ENCODE measurements at regions not wholly inside any gene's neighbourhood (a gene's known extent, or its start where the extent isn't known, plus 50 kb on each side); places are given as distances from the start of the nearest gene placed in this dataset.
"Not testable (repeated sequence)": the region's sequence is repeated elsewhere in the genome, so short reads cannot be mapped to it uniquely, and the experiment has no call there.

- Histone ChIP-seq H3K27ac (ENCODE audit: low read depth in 2 of 2, low read length in 1 of 2) (no peak overlapping the region), H3K4me3 (ENCODE audit: low read depth in 1 of 2, low read length in 2 of 2) (no peak overlapping the region), H3K27me3 (ENCODE audit: control insufficient read depth in 1 of 2, insufficient read depth in 2 of 2, low read length in 2 of 2) (no peaks in the 10 kb centered on the region), H3K36me3 (ENCODE audit: control insufficient read depth in 2 of 2, insufficient read depth in 2 of 2, low read length in 1 of 2) (no peaks in the 10 kb centered on the region), H3K4me1 (ENCODE audit: control insufficient read depth in 2 of 2, insufficient read depth in 2 of 2, low read length in 1 of 2) (no peaks in the 10 kb centered on the region), H3K9me3 (ENCODE audit: control insufficient read depth in 2 of 2, insufficient read depth in 1 of 2, low read depth in 1 of 2, low read length in 1 of 2) (no peaks in the 10 kb centered on the region)
- WGBS, 2 donors, result 81 to 82% methylated on average over 3 of the region's 3 CpGs
Observed at GRCh38 chr5:125974679-125975078, 448.5 kb upstream of the GRAMD2B start.

GRCh38 chr5:125976421-125977000, 446.7 kb upstream of the GRAMD2B start:
- WGBS, 2 donors, result 78 to 79% methylated on average over 2 of the region's 2 CpGs
- no peaks in the 10 kb centered on the region for H3K36me3 ChIP-seq (ENCODE audit: control insufficient read depth in 2 of 2, insufficient read depth in 2 of 2, low read length in 1 of 2)
- no peaks in the 10 kb centered on the region for H3K27me3 ChIP-seq (ENCODE audit: control insufficient read depth in 1 of 2, insufficient read depth in 2 of 2, low read length in 2 of 2)
- no peak overlapping the region for H3K4me3 ChIP-seq (ENCODE audit: low read depth in 1 of 2, low read length in 2 of 2)
- H3K4me1 ChIP-seq (ENCODE audit: control insufficient read depth in 2 of 2, insufficient read depth in 2 of 2, low read length in 1 of 2), result no peaks in the 10 kb centered on the region
- no peak overlapping the region for H3K27ac ChIP-seq (ENCODE audit: low read depth in 2 of 2, low read length in 1 of 2)
- H3K9me3 ChIP-seq (ENCODE audit: control insufficient read depth in 2 of 2, insufficient read depth in 1 of 2, low read depth in 1 of 2, low read length in 1 of 2), result no peaks in the 10 kb centered on the region

GRCh38 chr5:125978015-125978414, 445.2 kb upstream of the GRAMD2B start:
- no peaks in the 10 kb centered on the region for H3K4me1 ChIP-seq (ENCODE audit: control insufficient read depth in 2 of 2, insufficient read depth in 2 of 2, low read length in 1 of 2)
- H3K9me3 ChIP-seq (ENCODE audit: control insufficient read depth in 2 of 2, insufficient read depth in 1 of 2, low read depth in 1 of 2, low read length in 1 of 2), result no peaks in the 10 kb centered on the region
- H3K4me3 ChIP-seq (ENCODE audit: low read depth in 1 of 2, low read length in 2 of 2), result no peak overlapping the region
- no peaks in the 10 kb centered on the region for H3K36me3 ChIP-seq (ENCODE audit: control insufficient read depth in 2 of 2, insufficient read depth in 2 of 2, low read length in 1 of 2)
- 49 to 60% methylated on average over 3 of the region's 3 CpGs for WGBS, 2 donors
- no peak overlapping the region for H3K27ac ChIP-seq (ENCODE audit: low read depth in 2 of 2, low read length in 1 of 2)
- no peaks in the 10 kb centered on the region for H3K27me3 ChIP-seq (ENCODE audit: control insufficient read depth in 1 of 2, insufficient read depth in 2 of 2, low read length in 2 of 2)

GRCh38 chr5:125979636-125980035, 443.6 kb upstream of the GRAMD2B start:
- Histone ChIP-seq H3K27me3 (ENCODE audit: control insufficient read depth in 1 of 2, insufficient read depth in 2 of 2, low read length in 2 of 2) (no peaks in the 10 kb centered on the region), H3K36me3 (ENCODE audit: control insufficient read depth in 2 of 2, insufficient read depth in 2 of 2, low read length in 1 of 2) (no peaks in the 10 kb centered on the region), H3K4me3 (ENCODE audit: low read depth in 1 of 2, low read length in 2 of 2) (no peak overlapping the region), H3K27ac (ENCODE audit: low read depth in 2 of 2, low read length in 1 of 2) (no peak overlapping the region), H3K4me1 (ENCODE audit: control insufficient read depth in 2 of 2, insufficient read depth in 2 of 2, low read length in 1 of 2) (no peaks in the 10 kb centered on the region), H3K9me3 (ENCODE audit: control insufficient read depth in 2 of 2, insufficient read depth in 1 of 2, low read depth in 1 of 2, low read length in 1 of 2) (no peaks in the 10 kb centered on the region)
- 76% methylated on average over 4 of the region's 4 CpGs for WGBS, 2 donors

- no peaks in the 10 kb centered on the region for H3K4me1 ChIP-seq (ENCODE audit: control insufficient read depth in 2 of 2, insufficient read depth in 2 of 2, low read length in 1 of 2)
- H3K4me3 ChIP-seq (ENCODE audit: low read depth in 1 of 2, low read length in 2 of 2), result no peak overlapping the region
- no peak overlapping the region for H3K27ac ChIP-seq (ENCODE audit: low read depth in 2 of 2, low read length in 1 of 2)
- H3K36me3 ChIP-seq (ENCODE audit: control insufficient read depth in 2 of 2, insufficient read depth in 2 of 2, low read length in 1 of 2), result no peaks in the 10 kb centered on the region
- H3K27me3 ChIP-seq (ENCODE audit: control insufficient read depth in 1 of 2, insufficient read depth in 2 of 2, low read length in 2 of 2), result no peaks in the 10 kb centered on the region
- H3K9me3 ChIP-seq (ENCODE audit: control insufficient read depth in 2 of 2, insufficient read depth in 1 of 2, low read depth in 1 of 2, low read length in 1 of 2), result no peaks in the 10 kb centered on the region
Observed at GRCh38 chr5:125981016-125981415, 442.2 kb upstream of the GRAMD2B start.

GRCh38 chr5:125987677-125988255, 435.4 kb upstream of the GRAMD2B start:
- H3K27ac ChIP-seq (ENCODE audit: low read depth in 2 of 2, low read length in 1 of 2), result no peak overlapping the region
- no peaks in the 10 kb centered on the region for H3K9me3 ChIP-seq (ENCODE audit: control insufficient read depth in 2 of 2, insufficient read depth in 1 of 2, low read depth in 1 of 2, low read length in 1 of 2)
- H3K36me3 ChIP-seq (ENCODE audit: control insufficient read depth in 2 of 2, insufficient read depth in 2 of 2, low read length in 1 of 2), result no peaks in the 10 kb centered on the region
- H3K4me1 ChIP-seq (ENCODE audit: control insufficient read depth in 2 of 2, insufficient read depth in 2 of 2, low read length in 1 of 2), result no peaks in the 10 kb centered on the region
- H3K4me3 ChIP-seq (ENCODE audit: low read depth in 1 of 2, low read length in 2 of 2), result no peak overlapping the region
- no peaks in the 10 kb centered on the region for H3K27me3 ChIP-seq (ENCODE audit: control insufficient read depth in 1 of 2, insufficient read depth in 2 of 2, low read length in 2 of 2)
- 91% methylated on average over 2 of the region's 2 CpGs for WGBS, 2 donors

- 52 to 63% methylated on average over 4 of the region's 4 CpGs for WGBS, 2 donors
- Histone ChIP-seq H3K9me3 (ENCODE audit: control insufficient read depth in 2 of 2, insufficient read depth in 1 of 2, low read depth in 1 of 2, low read length in 1 of 2) (no peaks in the 10 kb centered on the region), H3K27me3 (ENCODE audit: control insufficient read depth in 1 of 2, insufficient read depth in 2 of 2, low read length in 2 of 2) (no peaks in the 10 kb centered on the region), H3K27ac (ENCODE audit: low read depth in 2 of 2, low read length in 1 of 2) (no peak overlapping the region), H3K4me1 (ENCODE audit: control insufficient read depth in 2 of 2, insufficient read depth in 2 of 2, low read length in 1 of 2) (no peaks in the 10 kb centered on the region), H3K4me3 (ENCODE audit: low read depth in 1 of 2, low read length in 2 of 2) (no peak overlapping the region), H3K36me3 (ENCODE audit: control insufficient read depth in 2 of 2, insufficient read depth in 2 of 2, low read length in 1 of 2) (no peaks in the 10 kb centered on the region)
Observed at GRCh38 chr5:125992050-125992449, 431.2 kb upstream of the GRAMD2B start.

GRCh38 chr5:125999271-126000030, 423.8 kb upstream of the GRAMD2B start:
- H3K27me3 ChIP-seq (ENCODE audit: control insufficient read depth in 1 of 2, insufficient read depth in 2 of 2, low read length in 2 of 2); H3K4me3 ChIP-seq (ENCODE audit: low read depth in 1 of 2, low read length in 2 of 2); H3K4me1 ChIP-seq (ENCODE audit: control insufficient read depth in 2 of 2, insufficient read depth in 2 of 2, low read length in 1 of 2); H3K36me3 ChIP-seq (ENCODE audit: control insufficient read depth in 2 of 2, insufficient read depth in 2 of 2, low read length in 1 of 2); H3K9me3 ChIP-seq (ENCODE audit: control insufficient read depth in 2 of 2, insufficient read depth in 1 of 2, low read depth in 1 of 2, low read length in 1 of 2); H3K27ac ChIP-seq (ENCODE audit: low read depth in 2 of 2, low read length in 1 of 2): not testable (repeated sequence)
- 92 to 95% methylated on average over 5 of the region's 5 CpGs for WGBS, 2 donors

- Histone ChIP-seq H3K9me3 (ENCODE audit: control insufficient read depth in 2 of 2, insufficient read depth in 1 of 2, low read depth in 1 of 2, low read length in 1 of 2) (no peaks in the 10 kb centered on the region), H3K4me3 (ENCODE audit: low read depth in 1 of 2, low read length in 2 of 2) (no peak overlapping the region), H3K4me1 (ENCODE audit: control insufficient read depth in 2 of 2, insufficient read depth in 2 of 2, low read length in 1 of 2) (no peaks in the 10 kb centered on the region), H3K27ac (ENCODE audit: low read depth in 2 of 2, low read length in 1 of 2) (no peak overlapping the region), H3K27me3 (ENCODE audit: control insufficient read depth in 1 of 2, insufficient read depth in 2 of 2, low read length in 2 of 2) (no peaks in the 10 kb centered on the region), H3K36me3 (ENCODE audit: control insufficient read depth in 2 of 2, insufficient read depth in 2 of 2, low read length in 1 of 2) (no peaks in the 10 kb centered on the region)
Observed at GRCh38 chr5:126000507-126000906, 422.7 kb upstream of the GRAMD2B start.

All from esophagus (tissue), 2 donors.